ENCODE measurements at regions not wholly inside any gene's neighbourhood (a gene's known extent, or its start where the extent isn't known, plus 50 kb on each side); places are given as distances from the start of the nearest gene placed in this dataset.

DNA sequence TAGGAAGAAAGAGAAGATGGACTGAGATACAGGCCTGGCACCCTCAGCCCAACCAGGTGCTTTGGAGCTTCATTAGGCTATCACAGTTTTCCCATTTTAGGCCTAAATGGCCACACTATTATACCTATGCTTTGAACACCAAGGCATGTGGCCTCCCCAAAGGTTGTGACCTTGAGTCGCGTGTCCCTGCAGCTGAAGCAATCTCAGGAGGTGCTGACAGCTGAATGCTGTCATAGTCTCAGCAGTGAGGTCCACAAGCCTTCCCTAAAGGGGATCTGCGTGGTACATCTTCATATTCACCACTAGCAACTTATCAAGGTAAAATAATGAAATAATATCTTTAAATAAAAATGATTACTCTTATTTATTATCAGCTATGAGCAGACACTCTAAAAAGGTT, 707.9 kb upstream of the NRSN1 start:
- H3K36me3 ChIP-seq (ENCODE audit: control insufficient read depth in 4 of 4, insufficient read depth in 4 of 4, low read length in 4 of 4) = no peaks in the 10 kb centered on the region
- ATAC-seq (ENCODE audit: insufficient read depth, low FRiP score) (no peak), DNase-seq (no peak)
- no peak overlapping the region for H3K27ac ChIP-seq (ENCODE audit: low read depth in 1 of 2, low read length in 1 of 2)
- no peaks in the 10 kb centered on the region for H3K9me3 ChIP-seq (ENCODE audit: control insufficient read depth in 4 of 4, insufficient read depth in 3 of 4, low read length in 3 of 4)
- no peak overlapping the region for H3K9ac ChIP-seq (ENCODE audit: insufficient read depth in 1 of 2, low read length in 2 of 2)
- no peaks in the 10 kb centered on the region for H3K27me3 ChIP-seq (ENCODE audit: control insufficient read depth in 3 of 3, insufficient read depth in 3 of 3, low read length in 2 of 3)
- H3K4me1 ChIP-seq (ENCODE audit: control insufficient read depth in 5 of 5, insufficient read depth in 5 of 5, low read length in 5 of 5) = peaks cover 0 to 8% (median 7%) of the 10 kb centered on the region in 5 donors
- no peak overlapping the region for H3K4me3 ChIP-seq
- TF ChIP-seq, protein P1, sequence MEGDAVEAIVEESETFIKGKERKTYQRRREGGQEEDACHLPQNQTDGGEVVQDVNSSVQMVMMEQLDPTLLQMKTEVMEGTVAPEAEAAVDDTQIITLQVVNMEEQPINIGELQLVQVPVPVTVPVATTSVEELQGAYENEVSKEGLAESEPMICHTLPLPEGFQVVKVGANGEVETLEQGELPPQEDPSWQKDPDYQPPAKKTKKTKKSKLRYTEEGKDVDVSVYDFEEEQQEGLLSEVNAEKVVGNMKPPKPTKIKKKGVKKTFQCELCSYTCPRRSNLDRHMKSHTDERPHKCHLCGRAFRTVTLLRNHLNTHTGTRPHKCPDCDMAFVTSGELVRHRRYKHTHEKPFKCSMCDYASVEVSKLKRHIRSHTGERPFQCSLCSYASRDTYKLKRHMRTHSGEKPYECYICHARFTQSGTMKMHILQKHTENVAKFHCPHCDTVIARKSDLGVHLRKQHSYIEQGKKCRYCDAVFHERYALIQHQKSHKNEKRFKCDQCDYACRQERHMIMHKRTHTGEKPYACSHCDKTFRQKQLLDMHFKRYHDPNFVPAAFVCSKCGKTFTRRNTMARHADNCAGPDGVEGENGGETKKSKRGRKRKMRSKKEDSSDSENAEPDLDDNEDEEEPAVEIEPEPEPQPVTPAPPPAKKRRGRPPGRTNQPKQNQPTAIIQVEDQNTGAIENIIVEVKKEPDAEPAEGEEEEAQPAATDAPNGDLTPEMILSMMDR (IDR thresholded peaks at IDR 0.05; ENCODE audit: control extremely low read depth, extremely low read depth) = no peak
- WGBS, 2 donors = 90 to 98% methylated on average over 3 of the region's 3 CpGs

DNA sequence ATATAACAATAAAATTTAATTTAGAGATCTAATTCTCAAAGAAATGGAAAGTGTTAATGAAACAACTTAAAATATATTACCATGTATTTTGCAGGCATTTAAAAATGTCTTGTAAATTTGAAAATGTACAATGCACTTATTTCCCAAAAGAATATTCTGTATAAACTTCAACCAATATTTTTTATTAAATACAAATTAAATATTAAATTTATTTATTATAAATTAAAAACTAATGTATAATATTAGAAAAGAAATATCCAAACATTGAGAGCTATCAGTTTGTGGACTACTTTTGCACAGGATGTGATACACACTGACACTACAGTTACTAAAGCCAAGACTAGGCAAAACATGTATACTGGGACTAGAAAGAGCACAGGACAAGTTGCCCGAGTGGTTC, 707.0 kb upstream of the NRSN1 start:
- no peak for DNase-seq
- peaks cover 0 to 5% (median 2%) of the 10 kb centered on the region in 5 donors for H3K4me1 ChIP-seq (ENCODE audit: control insufficient read depth in 5 of 5, insufficient read depth in 5 of 5, low read length in 5 of 5)
- 92 to 93% methylated on average over 1 of the region's 1 CpG for WGBS, 2 donors

DNA sequence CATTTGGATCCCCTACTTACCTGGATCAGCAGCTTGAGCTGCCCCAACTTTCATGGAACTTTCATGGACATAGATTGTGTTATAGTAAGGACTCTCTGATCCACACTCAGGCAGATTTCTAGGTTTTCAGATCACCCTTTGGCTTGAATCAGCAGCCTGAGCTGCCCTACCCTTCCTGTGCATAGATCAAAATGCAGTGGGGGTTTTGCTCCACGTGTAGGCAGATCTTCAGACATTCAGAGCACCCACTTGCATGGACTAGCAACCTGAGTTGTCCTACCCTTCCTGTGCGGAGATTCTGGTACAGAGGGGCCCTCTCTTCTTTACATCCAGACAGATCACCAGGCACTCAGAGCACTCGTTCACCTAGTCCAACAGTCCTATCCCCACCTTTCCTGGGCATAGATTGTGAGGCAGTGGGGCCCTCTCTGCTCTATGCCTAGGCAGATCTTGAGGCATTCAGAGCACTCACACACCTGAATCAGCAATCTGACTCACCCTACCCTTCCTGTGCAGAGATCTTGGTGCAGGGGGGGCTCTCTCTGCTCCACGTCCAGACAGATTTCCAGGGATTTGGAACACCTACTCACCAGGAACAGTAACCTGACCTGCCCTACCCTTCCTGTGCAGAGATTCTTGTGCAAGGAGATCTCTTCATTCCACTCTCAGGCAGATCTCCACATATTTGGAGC, 705.2 kb upstream of the NRSN1 start:
- H3K36me3 ChIP-seq (ENCODE audit: control insufficient read depth in 4 of 4, insufficient read depth in 4 of 4, low read length in 4 of 4) = no peaks in the 10 kb centered on the region
- ATAC-seq (ENCODE audit: insufficient read depth, low FRiP score) = no peak
- 87 to 90% methylated on average over 4 of the region's 4 CpGs for WGBS, 2 donors

More for the DNA sequence above, 707.0 kb upstream of the NRSN1 start:
- Histone ChIP-seq H3K27me3 (ENCODE audit: control insufficient read depth in 3 of 3, insufficient read depth in 3 of 3, low read length in 2 of 3) (no peaks in the 10 kb centered on the region), H3K4me3 (no peak overlapping the region), H3K36me3 (ENCODE audit: control insufficient read depth in 4 of 4, insufficient read depth in 4 of 4, low read length in 4 of 4) (no peaks in the 10 kb centered on the region), H3K9me3 (ENCODE audit: control insufficient read depth in 4 of 4, insufficient read depth in 3 of 4, low read length in 3 of 4) (no peaks in the 10 kb centered on the region), H3K9ac (ENCODE audit: insufficient read depth in 1 of 2, low read length in 2 of 2) (no peak overlapping the region), H3K27ac (ENCODE audit: low read depth in 1 of 2, low read length in 1 of 2) (no peak overlapping the region)
- TF ChIP-seq, protein P1 (IDR thresholded peaks at IDR 0.05; ENCODE audit: control extremely low read depth, extremely low read depth) = no peak
- ATAC-seq (ENCODE audit: insufficient read depth, low FRiP score) = no peak

More for the DNA sequence above, 705.2 kb upstream of the NRSN1 start:
- Histone ChIP-seq H3K27me3 (ENCODE audit: control insufficient read depth in 3 of 3, insufficient read depth in 3 of 3, low read length in 2 of 3) (no peaks in the 10 kb centered on the region), H3K9me3 (ENCODE audit: control insufficient read depth in 4 of 4, insufficient read depth in 3 of 4, low read length in 3 of 4) (no peaks in the 10 kb centered on the region), H3K27ac (ENCODE audit: low read depth in 1 of 2, low read length in 1 of 2) (no peak overlapping the region), H3K4me3 (no peak overlapping the region), H3K9ac (ENCODE audit: insufficient read depth in 1 of 2, low read length in 2 of 2) (no peak overlapping the region), H3K4me1 (ENCODE audit: control insufficient read depth in 5 of 5, insufficient read depth in 5 of 5, low read length in 5 of 5) (no peaks in the 10 kb centered on the region)
- DNase-seq = no peak
- TF ChIP-seq, protein P1 (IDR thresholded peaks at IDR 0.05; ENCODE audit: control extremely low read depth, extremely low read depth) = no peak

Data from lung (tissue), 11 donors.